HL-60 (cell line): ENCODE measurements at regions not wholly inside any gene's neighbourhood (a gene's known extent, or its start where the extent isn't known, plus 50 kb on each side); places are given as distances from the start of the nearest gene placed in this dataset.

Experiments
- POLR2AphosphoS5 ChIP-seq: IDR thresholded peaks from 2 replicates; pipeline ENCODE4 v1.6.1; 2012; ENCODE audit warnings: low read depth
- TF ChIP-seq, protein P1 (sequence below): IDR thresholded peaks from one replicate; pipeline ENCODE4 v1.5.1; 2011; ENCODE audit warnings: low read length, control low read depth, inconsistent platforms; ENCODE audit not compliant: insufficient read depth
- TF ChIP-seq, protein P2 (sequence below): IDR thresholded peaks from 2 replicates; pipeline ENCODE4 v1.6.1; 2012; ENCODE audit warnings: low read depth; ENCODE audit not compliant: insufficient replicate concordance

DNA sequence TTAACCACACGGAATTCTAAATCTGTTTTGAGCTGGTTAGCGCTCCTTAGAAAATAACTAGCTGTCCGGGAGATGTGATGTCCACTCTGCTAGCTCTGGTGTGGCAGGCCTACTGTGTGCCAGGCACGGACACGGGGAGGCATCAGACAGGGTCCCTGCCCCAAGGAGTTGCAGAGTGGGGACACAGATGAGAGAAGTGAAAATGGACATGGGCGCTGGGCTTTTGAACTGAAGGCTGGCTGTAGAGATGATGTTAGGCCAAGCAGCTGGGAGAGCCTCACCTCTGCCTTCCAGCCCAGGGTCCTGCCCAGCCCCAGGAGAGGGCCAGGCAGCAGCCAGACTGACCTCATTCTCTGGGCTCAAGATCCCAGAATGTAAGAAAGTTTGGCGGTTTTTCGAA, 368.6 kb downstream of the CTTN start:
- TF ChIP-seq, protein P1, sequence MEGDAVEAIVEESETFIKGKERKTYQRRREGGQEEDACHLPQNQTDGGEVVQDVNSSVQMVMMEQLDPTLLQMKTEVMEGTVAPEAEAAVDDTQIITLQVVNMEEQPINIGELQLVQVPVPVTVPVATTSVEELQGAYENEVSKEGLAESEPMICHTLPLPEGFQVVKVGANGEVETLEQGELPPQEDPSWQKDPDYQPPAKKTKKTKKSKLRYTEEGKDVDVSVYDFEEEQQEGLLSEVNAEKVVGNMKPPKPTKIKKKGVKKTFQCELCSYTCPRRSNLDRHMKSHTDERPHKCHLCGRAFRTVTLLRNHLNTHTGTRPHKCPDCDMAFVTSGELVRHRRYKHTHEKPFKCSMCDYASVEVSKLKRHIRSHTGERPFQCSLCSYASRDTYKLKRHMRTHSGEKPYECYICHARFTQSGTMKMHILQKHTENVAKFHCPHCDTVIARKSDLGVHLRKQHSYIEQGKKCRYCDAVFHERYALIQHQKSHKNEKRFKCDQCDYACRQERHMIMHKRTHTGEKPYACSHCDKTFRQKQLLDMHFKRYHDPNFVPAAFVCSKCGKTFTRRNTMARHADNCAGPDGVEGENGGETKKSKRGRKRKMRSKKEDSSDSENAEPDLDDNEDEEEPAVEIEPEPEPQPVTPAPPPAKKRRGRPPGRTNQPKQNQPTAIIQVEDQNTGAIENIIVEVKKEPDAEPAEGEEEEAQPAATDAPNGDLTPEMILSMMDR, result no peak
- no peak for TF ChIP-seq POLR2AphosphoS5
- TF ChIP-seq, protein P2, sequence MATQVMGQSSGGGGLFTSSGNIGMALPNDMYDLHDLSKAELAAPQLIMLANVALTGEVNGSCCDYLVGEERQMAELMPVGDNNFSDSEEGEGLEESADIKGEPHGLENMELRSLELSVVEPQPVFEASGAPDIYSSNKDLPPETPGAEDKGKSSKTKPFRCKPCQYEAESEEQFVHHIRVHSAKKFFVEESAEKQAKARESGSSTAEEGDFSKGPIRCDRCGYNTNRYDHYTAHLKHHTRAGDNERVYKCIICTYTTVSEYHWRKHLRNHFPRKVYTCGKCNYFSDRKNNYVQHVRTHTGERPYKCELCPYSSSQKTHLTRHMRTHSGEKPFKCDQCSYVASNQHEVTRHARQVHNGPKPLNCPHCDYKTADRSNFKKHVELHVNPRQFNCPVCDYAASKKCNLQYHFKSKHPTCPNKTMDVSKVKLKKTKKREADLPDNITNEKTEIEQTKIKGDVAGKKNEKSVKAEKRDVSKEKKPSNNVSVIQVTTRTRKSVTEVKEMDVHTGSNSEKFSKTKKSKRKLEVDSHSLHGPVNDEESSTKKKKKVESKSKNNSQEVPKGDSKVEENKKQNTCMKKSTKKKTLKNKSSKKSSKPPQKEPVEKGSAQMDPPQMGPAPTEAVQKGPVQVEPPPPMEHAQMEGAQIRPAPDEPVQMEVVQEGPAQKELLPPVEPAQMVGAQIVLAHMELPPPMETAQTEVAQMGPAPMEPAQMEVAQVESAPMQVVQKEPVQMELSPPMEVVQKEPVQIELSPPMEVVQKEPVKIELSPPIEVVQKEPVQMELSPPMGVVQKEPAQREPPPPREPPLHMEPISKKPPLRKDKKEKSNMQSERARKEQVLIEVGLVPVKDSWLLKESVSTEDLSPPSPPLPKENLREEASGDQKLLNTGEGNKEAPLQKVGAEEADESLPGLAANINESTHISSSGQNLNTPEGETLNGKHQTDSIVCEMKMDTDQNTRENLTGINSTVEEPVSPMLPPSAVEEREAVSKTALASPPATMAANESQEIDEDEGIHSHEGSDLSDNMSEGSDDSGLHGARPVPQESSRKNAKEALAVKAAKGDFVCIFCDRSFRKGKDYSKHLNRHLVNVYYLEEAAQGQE, result no peak
